ENCODE measurements at regions not wholly inside any gene's neighbourhood (a gene's known extent, or its start where the extent isn't known, plus 50 kb on each side); places are given as distances from the start of the nearest gene placed in this dataset.

DNA sequence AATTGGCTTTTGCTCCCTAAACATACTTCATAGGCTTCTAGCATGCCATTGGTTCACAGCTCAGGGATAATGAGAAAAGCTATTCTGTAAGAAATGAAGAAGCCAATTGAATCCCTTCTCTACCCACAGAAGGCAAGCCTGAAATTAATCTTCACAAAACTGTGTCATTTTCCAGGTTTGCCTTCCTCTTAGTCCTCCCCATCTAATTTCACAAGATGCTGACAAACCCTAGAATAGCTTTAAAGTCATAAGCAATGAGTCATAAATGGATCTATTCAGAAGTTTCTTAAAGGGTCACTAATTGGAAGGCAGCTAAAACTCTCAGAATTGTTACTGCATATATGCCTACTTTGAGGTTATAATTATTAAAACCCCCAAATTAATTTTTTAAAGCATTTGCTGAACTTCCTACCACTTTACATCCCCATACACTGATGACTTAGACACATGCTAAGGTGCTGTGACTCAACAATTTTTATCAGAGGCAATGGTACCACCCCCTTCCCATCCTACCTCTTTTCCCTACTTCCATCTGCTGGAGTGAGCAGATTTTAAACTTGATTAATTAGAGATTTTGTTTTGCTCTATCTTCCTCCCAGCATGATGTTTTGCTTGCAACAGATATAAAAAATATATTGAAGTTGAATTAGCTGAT, 51.3 kb upstream of the NABP1 start:
- H3K27ac Mint-ChIP-seq: no peak overlapping the region

DNA sequence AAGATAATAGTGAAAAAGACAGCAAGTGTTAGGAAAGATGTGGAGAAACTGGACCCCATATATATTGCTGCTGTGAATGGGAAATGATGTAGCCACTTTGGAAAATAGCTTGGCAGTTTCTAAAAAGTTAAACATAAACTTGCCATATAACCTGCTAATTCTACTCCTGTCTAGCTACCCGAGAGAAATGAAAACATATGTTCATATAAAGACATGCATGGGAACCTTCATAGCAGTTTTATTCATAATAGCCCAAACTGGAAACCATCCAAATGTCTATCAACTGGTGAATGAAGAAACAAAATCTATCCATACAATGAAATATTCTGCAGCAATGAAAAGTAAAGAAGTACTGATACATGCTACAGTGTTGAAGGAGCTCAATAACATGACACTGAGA, 50.4 kb upstream of the NABP1 start:
- Mint-ChIP-seq H3K9me3 (no peaks in the 10 kb centered on the region), H3K27ac (no peak overlapping the region), H3K36me3 (peaks cover 1% of the 10 kb centered on the region), H3K4me3 (no peak overlapping the region), H3K27me3 (no peaks in the 10 kb centered on the region), H3K4me1 (peaks cover 65% of the 10 kb centered on the region)

More for the DNA sequence above, 51.3 kb upstream of the NABP1 start:
- H3K4me1 Mint-ChIP-seq: peaks cover 69% of the 10 kb centered on the region
- H3K27me3 Mint-ChIP-seq: no peaks in the 10 kb centered on the region
- H3K4me3 Mint-ChIP-seq: no peak overlapping the region
- no peaks in the 10 kb centered on the region for H3K9me3 Mint-ChIP-seq
- H3K36me3 Mint-ChIP-seq: peaks cover 1% of the 10 kb centered on the region
